C4-2B (cell line): ENCODE measurements at regions not wholly inside any gene's neighbourhood (a gene's known extent, or its start where the extent isn't known, plus 50 kb on each side); places are given as distances from the start of the nearest gene placed in this dataset.

Experiments used
- H3K27ac ChIP-seq: fragments of 450-650 bp; 2 replicates; pipeline ENCODE4 v1.5.1; 2017
- ZFX ChIP-seq: fragments of 450-650 bp; IDR thresholded peaks from 2 replicates; pipeline ENCODE4 v1.6.1; 2017
- TF ChIP-seq, protein P1 (sequence below): fragments of 450-650 bp; conservative IDR thresholded peaks from 2 replicates; pipeline ENCODE4 v1.5.1; 2017; ENCODE audit warnings: mild to moderate bottlenecking

DNA sequence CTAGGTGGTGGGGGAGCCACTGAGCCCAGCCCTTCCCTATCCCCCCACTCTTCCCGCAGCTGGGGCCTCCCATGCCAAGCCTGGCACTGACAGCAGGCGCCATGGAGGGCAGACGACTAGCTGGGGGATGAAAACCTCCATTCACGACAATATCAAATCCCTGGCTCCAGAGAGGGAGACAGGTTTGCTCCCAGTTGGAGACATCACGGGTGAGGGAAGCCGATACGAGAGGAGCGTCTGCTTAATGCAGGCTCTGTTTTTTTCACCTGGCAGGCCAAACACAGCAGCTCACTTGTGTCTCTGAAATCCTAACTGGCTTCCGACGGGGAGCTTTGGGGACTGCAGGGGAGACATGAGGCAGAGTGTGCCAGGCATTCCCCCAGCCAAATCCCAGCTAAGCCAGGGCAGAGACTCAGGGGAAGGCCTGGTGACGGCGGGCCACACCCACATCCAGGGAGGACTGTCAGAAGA, 307.4 kb upstream of the ZMIZ1 start:
- H3K27ac ChIP-seq: no peak overlapping the region
- TF ChIP-seq, protein P1, sequence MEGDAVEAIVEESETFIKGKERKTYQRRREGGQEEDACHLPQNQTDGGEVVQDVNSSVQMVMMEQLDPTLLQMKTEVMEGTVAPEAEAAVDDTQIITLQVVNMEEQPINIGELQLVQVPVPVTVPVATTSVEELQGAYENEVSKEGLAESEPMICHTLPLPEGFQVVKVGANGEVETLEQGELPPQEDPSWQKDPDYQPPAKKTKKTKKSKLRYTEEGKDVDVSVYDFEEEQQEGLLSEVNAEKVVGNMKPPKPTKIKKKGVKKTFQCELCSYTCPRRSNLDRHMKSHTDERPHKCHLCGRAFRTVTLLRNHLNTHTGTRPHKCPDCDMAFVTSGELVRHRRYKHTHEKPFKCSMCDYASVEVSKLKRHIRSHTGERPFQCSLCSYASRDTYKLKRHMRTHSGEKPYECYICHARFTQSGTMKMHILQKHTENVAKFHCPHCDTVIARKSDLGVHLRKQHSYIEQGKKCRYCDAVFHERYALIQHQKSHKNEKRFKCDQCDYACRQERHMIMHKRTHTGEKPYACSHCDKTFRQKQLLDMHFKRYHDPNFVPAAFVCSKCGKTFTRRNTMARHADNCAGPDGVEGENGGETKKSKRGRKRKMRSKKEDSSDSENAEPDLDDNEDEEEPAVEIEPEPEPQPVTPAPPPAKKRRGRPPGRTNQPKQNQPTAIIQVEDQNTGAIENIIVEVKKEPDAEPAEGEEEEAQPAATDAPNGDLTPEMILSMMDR: no peak
- no peak for TF ChIP-seq ZFX

GRCh38 chr10:78762086-78762630, 306.6 kb upstream of the ZMIZ1 start:
- TF ChIP-seq, protein P1: no peak
- no peak for TF ChIP-seq ZFX
- no peak overlapping the region for H3K27ac ChIP-seq

DNA sequence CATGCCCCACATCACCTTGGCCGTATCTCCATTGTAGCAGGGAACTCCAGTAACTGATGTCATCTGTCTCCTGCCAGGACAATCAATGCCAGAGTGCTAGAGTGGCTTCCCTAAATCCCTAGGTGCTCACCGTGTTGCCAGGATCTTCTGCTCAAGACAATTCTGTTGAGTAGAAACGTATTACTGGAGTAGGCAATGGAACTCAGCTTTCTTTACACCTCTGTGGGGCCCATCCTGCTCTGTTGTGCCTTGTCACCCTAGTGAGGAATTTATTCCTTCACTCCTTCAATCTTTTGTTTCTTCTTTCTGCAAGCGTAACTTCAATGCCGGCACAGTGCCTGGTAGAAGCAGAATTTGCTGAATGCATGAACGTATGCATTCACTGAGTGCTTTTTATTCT, 305.5 kb upstream of the ZMIZ1 start:
- H3K27ac ChIP-seq: no peak overlapping the region
- TF ChIP-seq, protein P1: no peak
- TF ChIP-seq ZFX: no peak

GRCh38 chr10:78763651-78764395, 304.9 kb upstream of the ZMIZ1 start:
- no peak overlapping the region for H3K27ac ChIP-seq
- TF ChIP-seq ZFX: no peak
- TF ChIP-seq, protein P1: no peak

GRCh38 chr10:78764436-78764835, 304.3 kb upstream of the ZMIZ1 start:
- TF ChIP-seq ZFX: no peak
- TF ChIP-seq, protein P1: no peak
- no peak overlapping the region for H3K27ac ChIP-seq

- no peak overlapping the region for H3K27ac ChIP-seq
- TF ChIP-seq ZFX: no peak
- TF ChIP-seq, protein P1: no peak
Observed at GRCh38 chr10:78764846-78765430, 303.8 kb upstream of the ZMIZ1 start.

DNA sequence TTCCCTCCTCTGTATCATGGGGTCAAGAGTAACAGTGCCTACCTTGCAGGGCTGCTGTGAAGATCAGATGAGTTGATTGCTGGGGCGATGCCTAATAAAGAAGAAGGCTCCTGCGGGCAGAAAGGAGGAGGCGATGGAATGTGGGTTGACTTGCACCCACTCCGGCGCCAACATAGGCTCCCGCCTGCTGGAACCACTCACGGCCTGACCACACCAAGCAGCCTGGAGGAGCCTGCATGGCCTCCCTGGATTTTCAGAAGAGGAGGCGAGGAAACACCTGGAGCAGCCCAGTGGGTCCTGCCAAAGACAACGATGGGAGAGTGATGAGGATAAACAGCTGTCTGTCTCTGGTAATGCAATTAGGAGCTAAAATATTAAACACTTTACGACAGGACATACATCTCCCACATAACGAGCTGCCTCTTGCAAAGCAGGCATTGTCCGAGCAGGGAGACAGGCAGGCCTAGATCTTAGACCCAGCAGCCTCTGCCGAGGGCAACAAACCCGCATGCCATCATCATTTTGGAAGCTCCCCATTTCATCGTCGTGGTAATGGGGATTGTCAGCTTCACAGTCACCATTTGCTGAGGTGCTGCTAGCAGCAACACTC, 302.9 kb upstream of the ZMIZ1 start:
- no peak overlapping the region for H3K27ac ChIP-seq

More for the DNA sequence above, 302.9 kb upstream of the ZMIZ1 start:
- no peak for TF ChIP-seq ZFX
- TF ChIP-seq, protein P1: no peak
